Common myeloid progenitor, CD34-positive (primary cell): ENCODE measurements at regions not wholly inside any gene's neighbourhood (a gene's known extent, or its start where the extent isn't known, plus 50 kb on each side); places are given as distances from the start of the nearest gene placed in this dataset.

ENCODE experiments used
- CTCF ChIA-PET: fragments of 350-600 bp; sonication (Branson Sonifier 250); formaldehyde crosslinking; loops from one replicate; lab custom pipeline; 2021; ENCODE audit warnings: antibody characterized with exemption; lab: Charles Lee
- POLR2A ChIA-PET: fragments of 350-600 bp; sonication (Branson Sonifier 250); formaldehyde crosslinking; loops from one replicate; lab custom pipeline; 2021; ENCODE audit warnings: antibody characterized with exemption; lab: Charles Lee
- DNase-seq, 3 donors: peaks; one replicate each; pipeline versions ENCODE4 v3.0.0 to v3.0.0-alpha.2; 2013
- H3K27ac ChIP-seq, 2 experiments: 1 replicate in 1 of 2; 2 replicates in 1 of 2; pipeline ENCODE4 v1.7.0; 2013; ENCODE audit warnings: inconsistent platforms in 2 of 2, low read length in 2 of 2, mild to moderate bottlenecking in 2 of 2, low read depth in 1 of 2, moderate library complexity in 1 of 2; ENCODE audit not compliant: severe bottlenecking in 2 of 2, insufficient read depth in 1 of 2, poor library complexity in 1 of 2
- H3K27me3 ChIP-seq, 5 experiments: replicated peaks in 2 of 5; 1 replicate in 3 of 5; 2 replicates in 2 of 5; pipeline versions ENCODE4 v1.6.1 to v1.7.0; 2013; ENCODE audit warnings: low read length in 4 of 5, mild to moderate bottlenecking in 2 of 5, moderate library complexity in 2 of 5, inconsistent platforms in 1 of 5; ENCODE audit not compliant: insufficient read depth in 5 of 5, control insufficient read depth in 4 of 5
- H3K36me3 ChIP-seq, 4 experiments: 1 replicate in 2 of 4; 2 replicates in 2 of 4; pipeline versions ENCODE4 v1.6.1 to v1.7.0; 2013; ENCODE audit warnings: low read length in 3 of 4, control low read depth in 1 of 4, mild to moderate bottlenecking in 1 of 4; ENCODE audit not compliant: control insufficient read depth in 4 of 4, insufficient read depth in 4 of 4
- H3K4me1 ChIP-seq, 4 experiments: 1 replicate in 3 of 4; 2 replicates in 1 of 4; pipeline versions ENCODE4 v1.6.1 to v1.7.1; 2013; ENCODE audit warnings: low read length in 3 of 4, mild to moderate bottlenecking in 3 of 4, control low read depth in 1 of 4, inconsistent platforms in 1 of 4, moderate library complexity in 1 of 4; ENCODE audit not compliant: control insufficient read depth in 4 of 4, insufficient read depth in 4 of 4; ENCODE audit errors: control extremely low read depth in 1 of 4
- H3K4me3 ChIP-seq, 7 experiments: 1 replicate in 4 of 7; 2 replicates in 3 of 7; pipeline versions ENCODE4 v1.5.1 to v1.7.0; 2013; ENCODE audit warnings: mild to moderate bottlenecking in 7 of 7, low read length in 6 of 7, moderate library complexity in 6 of 7, inconsistent platforms in 2 of 7, low read depth in 2 of 7, control low read depth in 1 of 7; ENCODE audit not compliant: insufficient read depth in 4 of 7, control insufficient read depth in 1 of 7; ENCODE audit errors: extremely low read depth in 1 of 7
- H3K9me3 ChIP-seq, 5 experiments: 1 replicate in 4 of 5; 2 replicates in 1 of 5; pipeline versions ENCODE4 v1.6.1 to v1.7.1; 2013; ENCODE audit warnings: low read length in 4 of 5, mild to moderate bottlenecking in 2 of 5, inconsistent platforms in 1 of 5, low read depth in 1 of 5, moderate library complexity in 1 of 5; ENCODE audit not compliant: control insufficient read depth in 4 of 5, insufficient read depth in 2 of 5; ENCODE audit errors: control extremely low read depth in 1 of 5
- WGBS: methylation state at CpG from one replicate; pipeline ENCODE4 v1.1.5; 2013; ENCODE audit not compliant: insufficient coverage; 5-methylcytosine and 5-hydroxymethylcytosine counted together

DNA sequence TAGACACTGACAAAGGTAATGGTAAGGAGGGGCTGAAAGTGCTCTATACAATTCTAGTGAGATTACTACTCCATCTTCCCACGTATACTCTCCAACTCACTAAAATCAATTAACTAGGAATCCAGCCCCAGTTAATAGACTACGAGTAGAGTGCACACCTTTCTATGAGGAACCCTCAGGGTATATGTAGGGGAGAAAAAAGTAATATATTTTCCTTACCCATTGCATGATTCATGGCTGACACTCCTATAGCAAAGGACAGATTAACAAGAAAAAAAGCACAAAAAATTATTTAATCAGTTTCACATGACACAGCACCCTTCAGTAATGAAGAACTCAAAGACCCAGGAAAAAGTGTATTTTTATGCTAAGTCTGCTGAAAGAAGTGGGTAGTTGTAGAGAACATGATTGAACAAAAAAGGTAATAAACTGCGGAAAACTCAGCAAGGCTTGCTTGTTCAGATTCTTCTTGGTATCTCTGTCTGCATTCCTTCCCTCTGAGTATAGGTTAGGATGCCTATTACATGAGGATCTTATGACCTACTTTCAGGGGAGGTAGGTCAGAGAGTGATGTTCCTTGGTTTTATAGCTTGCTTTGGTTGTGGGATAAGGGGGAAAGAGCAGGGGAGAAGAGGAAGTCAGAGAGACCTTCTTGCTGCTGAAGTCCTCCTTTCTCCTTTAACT lies 342.0 kb upstream of the DLGAP1 start:
- no peak for DNase-seq
- ChIA-PET CTCF (no interaction called here), POLR2A (no interaction called here)
- Histone ChIP-seq H3K27me3 (no peaks in the 10 kb centered on the region), H3K9me3 (peaks cover 0 to 3% (median 0%) of the 10 kb centered on the region in 5 experiments), H3K4me1 (no peaks in the 10 kb centered on the region), H3K36me3 (no peaks in the 10 kb centered on the region), H3K27ac (no peak overlapping the region), H3K4me3 (no peak overlapping the region)
- WGBS = 100% methylated on average over 1 of the region's 3 CpGs

DNA sequence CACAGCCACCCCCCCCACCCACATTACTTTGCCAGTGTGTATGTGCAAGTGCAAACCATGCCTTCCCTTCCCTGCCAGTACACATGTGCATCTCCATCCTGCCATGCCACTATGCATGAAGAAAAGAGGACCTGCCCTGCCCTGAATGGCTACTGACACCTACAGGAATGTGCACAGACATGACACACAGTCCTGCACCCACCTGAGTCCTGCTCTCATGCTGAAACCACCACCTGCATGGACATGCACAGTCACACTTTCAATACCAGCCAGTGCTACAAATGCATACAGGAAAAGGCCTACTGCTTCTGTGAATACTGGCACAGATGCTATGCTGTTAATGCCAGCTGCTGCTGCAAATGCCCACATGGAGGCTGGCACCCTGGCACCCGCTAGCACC lies 334.4 kb upstream of the DLGAP1 start:
- Histone ChIP-seq H3K9me3 (peaks cover 0 to 9% (median 4%) of the 10 kb centered on the region in 5 experiments), H3K4me1 (no peaks in the 10 kb centered on the region), H3K27me3 (no peaks in the 10 kb centered on the region), H3K27ac (no peak overlapping the region), H3K36me3 (no peaks in the 10 kb centered on the region), H3K4me3 (no peak overlapping the region)
- WGBS = no CpG with 5 or more reads among the region's 1 CpG
- DNase-seq = no peak
- POLR2A ChIA-PET = no interaction called here
- CTCF ChIA-PET = no interaction called here

DNA sequence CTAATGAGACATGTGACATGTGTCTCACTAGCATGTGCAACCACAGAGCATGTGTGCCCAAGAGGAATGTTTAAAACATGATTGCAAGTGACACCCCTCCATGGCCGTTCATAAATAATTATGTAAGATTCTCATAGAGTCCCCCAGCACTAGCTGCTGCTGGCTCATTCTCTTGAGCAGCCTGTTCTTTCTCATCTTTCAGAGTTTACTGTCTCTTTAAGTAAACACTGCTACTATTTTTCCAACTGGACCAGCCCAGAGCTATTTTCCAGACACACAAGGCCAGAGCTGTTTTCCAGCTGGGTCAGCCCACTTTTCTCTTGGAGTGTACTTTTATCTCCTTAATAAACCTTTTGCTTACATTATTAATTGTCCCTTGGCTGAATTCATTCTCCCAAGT lies 326.8 kb upstream of the DLGAP1 start:
- H3K27ac ChIP-seq = no peak overlapping the region
- CTCF ChIA-PET = no interaction called here

DNA sequence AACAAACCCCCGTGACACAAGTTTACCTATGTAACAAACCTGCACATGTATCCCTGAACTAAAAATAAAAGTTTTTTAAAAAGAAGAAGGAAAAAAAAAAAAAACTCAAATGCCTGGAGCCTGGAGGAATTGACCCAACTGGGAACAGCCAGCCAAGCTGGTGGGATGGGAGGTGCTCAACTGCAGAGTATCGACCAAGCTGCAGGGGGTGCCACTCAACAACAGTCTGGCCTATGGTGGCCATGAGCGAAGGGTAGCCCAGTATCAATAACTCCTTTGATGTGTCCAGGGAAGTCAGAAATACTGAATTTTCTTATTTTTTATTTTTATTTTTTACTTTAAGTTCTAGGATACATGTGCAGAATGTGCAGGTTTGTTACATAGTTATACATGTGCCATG lies 310.3 kb upstream of the DLGAP1 start:
- no peak for DNase-seq
- 86% methylated on average over 1 of the region's 3 CpGs for WGBS
- POLR2A ChIA-PET = no interaction called here

More for the DNA sequence above, 326.8 kb upstream of the DLGAP1 start:
- Histone ChIP-seq H3K4me3 (no peak overlapping the region), H3K9me3 (peaks cover 0 to 3% (median 0%) of the 10 kb centered on the region in 5 experiments), H3K36me3 (no peaks in the 10 kb centered on the region), H3K27me3 (no peaks in the 10 kb centered on the region), H3K4me1 (no peaks in the 10 kb centered on the region)
- 80% methylated on average over 1 of the region's 1 CpG for WGBS
- POLR2A ChIA-PET = no interaction called here
- DNase-seq = no peak

DNA sequence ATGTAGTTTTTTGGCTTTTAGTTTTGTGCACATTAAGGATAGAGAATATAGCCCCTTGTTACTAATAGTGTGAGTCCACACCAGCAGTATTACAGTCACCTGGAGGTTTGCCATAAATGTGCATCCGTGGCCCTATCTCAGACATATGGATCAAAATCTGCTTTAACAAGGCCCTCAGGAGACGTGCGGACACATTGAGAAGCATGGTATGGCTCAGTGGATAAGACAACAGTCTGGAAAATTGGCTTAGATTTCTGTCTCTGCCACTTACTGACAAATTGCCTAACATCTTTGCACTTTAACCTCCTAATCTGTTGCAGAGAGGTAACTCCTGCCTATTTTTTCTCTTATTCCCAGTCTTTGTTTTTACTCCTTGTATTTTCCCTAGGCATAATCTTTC lies 307.2 kb upstream of the DLGAP1 start:
- POLR2A ChIA-PET = no interaction called here
- Histone ChIP-seq H3K36me3 (no peaks in the 10 kb centered on the region), H3K4me3 (no peak overlapping the region), H3K27ac (no peak overlapping the region), H3K9me3 (no peaks in the 10 kb centered on the region), H3K27me3 (no peaks in the 10 kb centered on the region), H3K4me1 (no peaks in the 10 kb centered on the region)
- CTCF ChIA-PET = no interaction called here
- 100% methylated on average over 2 of the region's 3 CpGs for WGBS
- DNase-seq = no peak

More for the DNA sequence above, 310.3 kb upstream of the DLGAP1 start:
- Histone ChIP-seq H3K4me1 (no peaks in the 10 kb centered on the region), H3K27ac (no peak overlapping the region), H3K27me3 (no peaks in the 10 kb centered on the region), H3K4me3 (no peak overlapping the region), H3K9me3 (no peaks in the 10 kb centered on the region), H3K36me3 (no peaks in the 10 kb centered on the region)
- CTCF ChIA-PET = no interaction called here

DNA sequence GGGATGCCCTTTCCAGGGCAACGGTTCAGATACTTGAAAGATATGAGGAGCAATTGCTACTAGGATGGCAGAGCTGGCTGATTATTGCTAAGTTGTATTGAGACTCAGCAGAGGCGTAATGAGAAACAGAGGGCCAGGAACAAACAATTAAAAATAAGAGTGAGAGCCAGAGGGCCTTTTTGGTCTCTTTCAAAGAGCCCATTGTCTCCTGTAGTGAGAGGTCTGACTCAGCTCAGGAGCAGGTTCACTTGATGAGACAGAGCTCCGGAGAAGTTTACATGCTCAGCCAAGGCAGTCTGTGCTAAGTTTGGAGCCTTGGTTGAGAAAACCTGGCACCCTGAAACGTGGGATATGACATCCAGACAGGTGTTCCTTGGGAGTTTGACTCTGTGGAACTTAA lies 303.9 kb upstream of the DLGAP1 start:
- DNase-seq = no peak
- Histone ChIP-seq H3K4me3 (no peak overlapping the region), H3K9me3 (no peaks in the 10 kb centered on the region), H3K4me1 (no peaks in the 10 kb centered on the region), H3K36me3 (no peaks in the 10 kb centered on the region), H3K27me3 (no peaks in the 10 kb centered on the region), H3K27ac (no peak overlapping the region)
- CTCF ChIA-PET = no interaction called here
- WGBS = 58% methylated on average over 4 of the region's 4 CpGs
- POLR2A ChIA-PET = no interaction called here

DNA sequence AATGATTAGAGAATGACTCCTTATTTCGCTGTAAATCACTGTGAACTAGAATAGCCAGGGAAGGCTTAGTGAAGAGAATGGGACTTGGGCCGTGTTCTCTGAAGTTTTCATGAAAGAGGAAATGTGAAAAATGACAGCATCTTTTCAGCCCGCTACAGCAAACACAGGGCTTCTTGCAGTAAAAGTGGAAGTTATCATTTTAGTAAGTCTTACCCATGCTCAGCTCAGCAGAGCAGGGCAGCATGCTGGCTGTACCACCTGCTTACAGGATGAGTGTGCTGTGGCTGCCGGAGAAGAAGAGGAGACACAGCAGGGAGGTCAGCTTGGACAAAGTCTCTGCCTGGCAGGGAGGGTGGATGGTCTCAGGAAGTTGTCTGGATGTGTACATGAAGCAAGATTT lies 300.7 kb upstream of the DLGAP1 start:
- Histone ChIP-seq H3K9me3 (no peaks in the 10 kb centered on the region), H3K36me3 (no peaks in the 10 kb centered on the region), H3K27me3 (no peaks in the 10 kb centered on the region), H3K4me1 (no peaks in the 10 kb centered on the region), H3K4me3 (no peak overlapping the region), H3K27ac (no peak overlapping the region)
- ChIA-PET POLR2A (no interaction called here), CTCF (no interaction called here)
- DNase-seq = no peak
- 68% methylated on average over 4 of the region's 4 CpGs for WGBS
